IMR-90 (cell line): ENCODE measurements at regions not wholly inside any gene's neighbourhood (a gene's known extent, or its start where the extent isn't known, plus 50 kb on each side); places are given as distances from the start of the nearest gene placed in this dataset.

Source experiments
- ATAC-seq: fragments of 200-7000 bp; cut with Tn5 transposase; 2 replicates; pipeline ENCODE4 v1.9.1; 2020; ENCODE audit warnings: low read depth, mild to moderate bottlenecking, moderate library complexity
- BruUV-seq: library from RNA; stranded (reverse); fragments of 400-500 nt; replicated peaks from 2 replicates; lab custom pipeline; 2021; lab: Mats Ljungman, UMichigan
- CTCF ChIA-PET: fragments of 300-600 bp; formaldehyde crosslinking; extraction: SDS; loops from one replicate; lab custom pipeline; 2021; ENCODE audit warnings: antibody characterized with exemption; lab: Yijun Ruan, JAX
- POLR2A ChIA-PET: fragments of 300-600 bp; sonication (Branson Sonifier 250); formaldehyde crosslinking; loops from one replicate; lab custom pipeline; 2022; ENCODE audit warnings: antibody characterized with exemption; ENCODE audit not compliant: unreplicated experiment; lab: Charles Lee
- DNase-seq: peaks from one replicate; pipeline ENCODE4 v3.0.0; 2013
- H2AFZ ChIP-seq: replicated peaks from 2 replicates; pipeline ENCODE3; 2013; ENCODE audit warnings: low read length, mild to moderate bottlenecking; ENCODE audit not compliant: poor library complexity
- H2AK5ac ChIP-seq: 2 replicates; pipeline ENCODE4 v1.6.1; 2013; ENCODE audit warnings: low read depth, low read length, inconsistent platforms
- H2AK9ac ChIP-seq: replicated peaks from 2 replicates; pipeline ENCODE3; 2013; ENCODE audit warnings: mild to moderate bottlenecking, low read depth, low read length, moderate library complexity; ENCODE audit not compliant: poor library complexity
- H2BK120ac ChIP-seq: 2 replicates; pipeline ENCODE4 v1.6.1; 2013; ENCODE audit warnings: low read depth, low read length, inconsistent platforms
- H2BK15ac ChIP-seq: 3 replicates; pipeline ENCODE4 v1.6.1; 2013; ENCODE audit warnings: low read depth, low read length, inconsistent platforms
- H2BK20ac ChIP-seq: 2 replicates; pipeline ENCODE4 v1.6.1; 2013; ENCODE audit warnings: low read depth, mild to moderate bottlenecking, inconsistent platforms, low read length, moderate library complexity
- H2BK5ac ChIP-seq: 2 replicates; pipeline ENCODE4 v1.6.1; 2013; ENCODE audit warnings: mild to moderate bottlenecking, low read depth, low read length, inconsistent platforms; ENCODE audit not compliant: poor library complexity, severe bottlenecking
- H3K14ac ChIP-seq: replicated peaks from 2 replicates; pipeline ENCODE4 v1.6.1; 2013; ENCODE audit warnings: low read depth, low read length, inconsistent platforms
- H3K18ac ChIP-seq: 2 replicates; pipeline ENCODE4 v1.6.1; 2013; ENCODE audit warnings: low read depth, low read length, control low read depth
- H3K23ac ChIP-seq: 2 replicates; pipeline ENCODE4 v1.6.1; 2013; ENCODE audit warnings: low read depth, low read length, inconsistent platforms
- H3K27ac ChIP-seq: 2 replicates; pipeline ENCODE4 v1.5.1; 2013; ENCODE audit warnings: mild to moderate bottlenecking, control low read depth, low read length; ENCODE audit not compliant: insufficient read depth
- H3K27me3 ChIP-seq: 2 replicates; pipeline ENCODE4 v1.6.1; 2013; ENCODE audit warnings: low read length; ENCODE audit not compliant: control insufficient read depth, insufficient read depth
- H3K36me3 ChIP-seq: 2 replicates; pipeline ENCODE4 v1.6.1; 2013; ENCODE audit warnings: low read length, mixed read lengths; ENCODE audit not compliant: control insufficient read depth, insufficient read depth
- H3K4ac ChIP-seq: 2 replicates; pipeline ENCODE4 v1.6.1; 2013; ENCODE audit warnings: low read depth, low read length, inconsistent platforms
- H3K4me1 ChIP-seq: 2 replicates; pipeline ENCODE4 v1.6.1; 2013; ENCODE audit warnings: low read length, mixed read lengths; ENCODE audit not compliant: control insufficient read depth, insufficient read depth
- H3K4me2 ChIP-seq: 2 replicates; pipeline ENCODE4 v1.6.1; 2013; ENCODE audit warnings: low read depth, mild to moderate bottlenecking, control low read depth, low read length, moderate library complexity
- H3K4me3 ChIP-seq: 2 replicates; pipeline ENCODE4 v1.5.1; 2013; ENCODE audit warnings: low read depth, mild to moderate bottlenecking, control low read depth, low read length, moderate library complexity; ENCODE audit not compliant: insufficient read depth
- H3K56ac ChIP-seq: 2 replicates; pipeline ENCODE4 v1.6.1; 2013; ENCODE audit warnings: low read length, inconsistent platforms; ENCODE audit not compliant: insufficient read depth; ENCODE audit errors: extremely low read depth
- H3K79me1 ChIP-seq, 2 experiments: 2 replicates each; pipeline ENCODE4 v1.6.1; 2013; ENCODE audit warnings: low read length in 2 of 2, inconsistent platforms in 1 of 2, low read depth in 1 of 2
- H3K9ac ChIP-seq: 2 replicates; pipeline ENCODE4 v1.6.1; 2013; ENCODE audit warnings: low read depth, low read length, control low read depth
- H3K9me1 ChIP-seq: 2 replicates; pipeline ENCODE4 v1.6.1; 2013; ENCODE audit warnings: low read length, inconsistent platforms; ENCODE audit not compliant: insufficient read depth
- H3K9me3 ChIP-seq: 2 replicates; pipeline ENCODE4 v1.6.1; 2013; ENCODE audit warnings: low read length; ENCODE audit not compliant: control insufficient read depth, insufficient read depth
- H4K20me1 ChIP-seq: 2 replicates; pipeline ENCODE4 v1.6.1; 2013; ENCODE audit warnings: low read length, inconsistent platforms; ENCODE audit not compliant: insufficient read depth
- H4K5ac ChIP-seq: 2 replicates; pipeline ENCODE4 v1.6.1; 2013; ENCODE audit warnings: mild to moderate bottlenecking, low read depth, low read length, control low read depth
- H4K8ac ChIP-seq, 2 experiments: 2 replicates each; pipeline ENCODE4 v1.6.1; 2013; ENCODE audit warnings: low read depth in 2 of 2, low read length in 2 of 2, control low read depth in 1 of 2, inconsistent platforms in 1 of 2
- H4K91ac ChIP-seq: 2 replicates; pipeline ENCODE4 v1.6.1; 2013; ENCODE audit warnings: low read depth, low read length, inconsistent platforms; ENCODE audit not compliant: insufficient read depth
- BHLHE40 ChIP-seq: fragments of 150-350 bp; IDR thresholded peaks from 2 replicates; pipeline ENCODE4 v1.6.1; 2016; ENCODE audit warnings: mild to moderate bottlenecking, low read depth, low read length
- CEBPB ChIP-seq: IDR thresholded peaks from 2 replicates; pipeline ENCODE4 v1.6.1; 2012; ENCODE audit warnings: low read depth, low read length, improper control_type of control experiment
- CHD1 ChIP-seq: IDR thresholded peaks from 2 replicates; pipeline ENCODE4 v1.6.1; 2012; ENCODE audit warnings: low read depth, low read length, improper control_type of control experiment
- FOS ChIP-seq: fragments of 150-350 bp; IDR thresholded peaks from 2 replicates; pipeline ENCODE4 v1.6.1; 2016; ENCODE audit warnings: low read depth, low read length
- MAFK ChIP-seq: IDR thresholded peaks from 2 replicates; pipeline ENCODE4 v1.6.1; 2012; ENCODE audit warnings: low read depth, low read length, improper control_type of control experiment
- MAZ ChIP-seq: IDR thresholded peaks from 2 replicates; pipeline ENCODE4 v1.6.1; 2012; ENCODE audit warnings: low read depth, mild to moderate bottlenecking, low read length, improper control_type of control experiment, moderate library complexity, borderline replicate concordance
- MXI1 ChIP-seq: IDR thresholded peaks from 2 replicates; pipeline ENCODE4 v1.6.1; 2012; ENCODE audit warnings: low read depth, mild to moderate bottlenecking, low read length, moderate library complexity, borderline replicate concordance
- NFE2L2 ChIP-seq: fragments of 150-350 bp; IDR thresholded peaks from 2 replicates; pipeline ENCODE4 v1.6.1; 2016; ENCODE audit warnings: low read depth, mild to moderate bottlenecking, low read length
- POLR2A ChIP-seq: IDR thresholded peaks from 2 replicates; pipeline ENCODE4 v1.6.1; 2012; ENCODE audit warnings: mild to moderate bottlenecking, low read depth, low read length
- RAD21 ChIP-seq: IDR thresholded peaks from 2 replicates; pipeline ENCODE4 v1.6.1; 2012; ENCODE audit warnings: low read length, improper control_type of control experiment
- RCOR1 ChIP-seq: IDR thresholded peaks from 2 replicates; pipeline ENCODE4 v1.6.1; 2012; ENCODE audit warnings: mild to moderate bottlenecking, low read length, improper control_type of control experiment; ENCODE audit not compliant: insufficient replicate concordance
- RFX5 ChIP-seq: IDR thresholded peaks from 2 replicates; pipeline ENCODE4 v1.8.0; 2012; ENCODE audit warnings: low read depth, mild to moderate bottlenecking, low read length, moderate library complexity
- SMC3 ChIP-seq: fragments of 150-350 bp; IDR thresholded peaks from 2 replicates; pipeline ENCODE4 v1.6.1; 2016; ENCODE audit warnings: low read depth, mild to moderate bottlenecking, antibody characterized with exemption, low read length, moderate library complexity
- dilution Hi-C: fragments of 300-500 bp; cut with HindIII; formaldehyde crosslinking; loops from one replicate; pipeline ENCODE4 v1.14.3; 2018; ENCODE audit warnings: low sequenced_read_pairs; ENCODE audit not compliant: unreplicated experiment
- in situ Hi-C: fragments of 300-500 bp; cut with MboI; formaldehyde crosslinking; loops from 3 replicates; pipeline ENCODE4 v1.14.3; 2019; ENCODE audit warnings: low sequenced_read_pairs, inconsistent platforms, mixed read lengths
- intact Hi-C: fragments of 100-400 bp; cut with micrococcal nuclease; formaldehyde crosslinking; loops from 2 replicates; pipeline ENCODE4 v1.10.0; 2022
- TF ChIP-seq, protein P1 (sequence below): conservative IDR thresholded peaks from 2 replicates; pipeline ENCODE4 v1.5.1; 2012; ENCODE audit warnings: mild to moderate bottlenecking, low read depth, low read length, improper control_type of control experiment
- TF ChIP-seq, protein P2 (sequence below): fragments of 150-350 bp; IDR thresholded peaks from 2 replicates; pipeline ENCODE4 v1.6.1; 2016; ENCODE audit warnings: low read depth, mild to moderate bottlenecking, low read length, moderate library complexity, borderline replicate concordance
- TF ChIP-seq, protein P3 (sequence below): fragments of 150-350 bp; IDR thresholded peaks from 2 replicates; pipeline ENCODE4 v1.6.1; 2017; ENCODE audit warnings: mild to moderate bottlenecking, antibody characterized with exemption, low read length, low read depth

DNA sequence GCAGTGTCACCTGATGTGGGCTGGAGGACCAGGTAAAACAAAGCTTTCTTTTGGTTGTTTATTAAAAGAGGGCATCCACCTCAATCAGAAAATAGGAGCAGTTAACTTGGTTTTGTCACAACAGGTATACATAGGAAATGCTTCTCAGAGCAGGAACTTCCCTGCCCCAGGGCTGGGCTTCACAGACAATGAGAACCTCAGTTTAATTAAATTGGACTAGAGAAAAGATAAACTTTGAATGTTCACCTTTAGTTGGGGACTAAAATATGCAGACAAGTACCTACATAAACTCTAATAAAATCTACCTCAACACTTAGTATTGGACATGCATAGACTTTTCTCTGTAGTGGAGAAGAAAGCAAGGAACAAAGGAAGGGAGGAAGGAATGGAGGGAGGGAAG is 392.0 kb downstream of the ENC1 start:
- H3K79me1 ChIP-seq, result no peaks in the 10 kb centered on the region
- no peaks in the 10 kb centered on the region for H3K36me3 ChIP-seq
- no peak overlapping the region for H4K8ac ChIP-seq
- H2AFZ ChIP-seq, result no peak overlapping the region
- no peak overlapping the region for H3K56ac ChIP-seq
- H4K5ac ChIP-seq, result no peak overlapping the region
- DNase-seq (no peak), ATAC-seq (no peak)
- intact Hi-C loops, result no loop called here
- H2BK5ac ChIP-seq, result no peak overlapping the region
- no peak overlapping the region for H3K18ac ChIP-seq
- H3K9ac ChIP-seq, result no peak overlapping the region
- no peak overlapping the region for H4K91ac ChIP-seq
- no peaks in the 10 kb centered on the region for H3K27me3 ChIP-seq
- H3K14ac ChIP-seq, result no peak overlapping the region
- no peak overlapping the region for H3K27ac ChIP-seq
- no peaks in the 10 kb centered on the region for H3K9me3 ChIP-seq
- CTCF ChIA-PET, result no interaction called here
- H2AK9ac ChIP-seq, result no peak overlapping the region
- H3K9me1 ChIP-seq, result peaks cover 14% of the 10 kb centered on the region
- no peak overlapping the region; the same call in 1 of the 2 replicates for H3K4ac ChIP-seq
- POLR2A ChIA-PET, result no interaction called here
- H3K4me2 ChIP-seq, result no peak overlapping the region
- H2AK5ac ChIP-seq, result no peak overlapping the region
- dilution Hi-C loops, result no loop called here
- TF ChIP-seq RFX5, result no peak
- TF ChIP-seq FOS, result no peak
- no peak for TF ChIP-seq SMC3
- TF ChIP-seq, protein P1, sequence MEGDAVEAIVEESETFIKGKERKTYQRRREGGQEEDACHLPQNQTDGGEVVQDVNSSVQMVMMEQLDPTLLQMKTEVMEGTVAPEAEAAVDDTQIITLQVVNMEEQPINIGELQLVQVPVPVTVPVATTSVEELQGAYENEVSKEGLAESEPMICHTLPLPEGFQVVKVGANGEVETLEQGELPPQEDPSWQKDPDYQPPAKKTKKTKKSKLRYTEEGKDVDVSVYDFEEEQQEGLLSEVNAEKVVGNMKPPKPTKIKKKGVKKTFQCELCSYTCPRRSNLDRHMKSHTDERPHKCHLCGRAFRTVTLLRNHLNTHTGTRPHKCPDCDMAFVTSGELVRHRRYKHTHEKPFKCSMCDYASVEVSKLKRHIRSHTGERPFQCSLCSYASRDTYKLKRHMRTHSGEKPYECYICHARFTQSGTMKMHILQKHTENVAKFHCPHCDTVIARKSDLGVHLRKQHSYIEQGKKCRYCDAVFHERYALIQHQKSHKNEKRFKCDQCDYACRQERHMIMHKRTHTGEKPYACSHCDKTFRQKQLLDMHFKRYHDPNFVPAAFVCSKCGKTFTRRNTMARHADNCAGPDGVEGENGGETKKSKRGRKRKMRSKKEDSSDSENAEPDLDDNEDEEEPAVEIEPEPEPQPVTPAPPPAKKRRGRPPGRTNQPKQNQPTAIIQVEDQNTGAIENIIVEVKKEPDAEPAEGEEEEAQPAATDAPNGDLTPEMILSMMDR, result no peak
- no peak for TF ChIP-seq MAFK
- TF ChIP-seq RCOR1, result no peak
- no peak for TF ChIP-seq RAD21
- no peak for TF ChIP-seq BHLHE40
- TF ChIP-seq, protein P2, sequence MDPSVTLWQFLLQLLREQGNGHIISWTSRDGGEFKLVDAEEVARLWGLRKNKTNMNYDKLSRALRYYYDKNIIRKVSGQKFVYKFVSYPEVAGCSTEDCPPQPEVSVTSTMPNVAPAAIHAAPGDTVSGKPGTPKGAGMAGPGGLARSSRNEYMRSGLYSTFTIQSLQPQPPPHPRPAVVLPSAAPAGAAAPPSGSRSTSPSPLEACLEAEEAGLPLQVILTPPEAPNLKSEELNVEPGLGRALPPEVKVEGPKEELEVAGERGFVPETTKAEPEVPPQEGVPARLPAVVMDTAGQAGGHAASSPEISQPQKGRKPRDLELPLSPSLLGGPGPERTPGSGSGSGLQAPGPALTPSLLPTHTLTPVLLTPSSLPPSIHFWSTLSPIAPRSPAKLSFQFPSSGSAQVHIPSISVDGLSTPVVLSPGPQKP, result no peak
- TF ChIP-seq MAZ, result no peak
- TF ChIP-seq, protein P3, sequence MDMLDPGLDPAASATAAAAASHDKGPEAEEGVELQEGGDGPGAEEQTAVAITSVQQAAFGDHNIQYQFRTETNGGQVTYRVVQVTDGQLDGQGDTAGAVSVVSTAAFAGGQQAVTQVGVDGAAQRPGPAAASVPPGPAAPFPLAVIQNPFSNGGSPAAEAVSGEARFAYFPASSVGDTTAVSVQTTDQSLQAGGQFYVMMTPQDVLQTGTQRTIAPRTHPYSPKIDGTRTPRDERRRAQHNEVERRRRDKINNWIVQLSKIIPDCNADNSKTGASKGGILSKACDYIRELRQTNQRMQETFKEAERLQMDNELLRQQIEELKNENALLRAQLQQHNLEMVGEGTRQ, result no peak
- TF ChIP-seq NFE2L2, result no peak
- TF ChIP-seq POLR2A, result no peak
- TF ChIP-seq MXI1, result no peak
- TF ChIP-seq CEBPB, result no peak
- TF ChIP-seq CHD1, result no peak
- BruUV-seq, result no TSS peak
- H3K23ac ChIP-seq, result no peak overlapping the region
- no peak overlapping the region for H2BK120ac ChIP-seq
- no peak overlapping the region for H3K4me3 ChIP-seq
- H2BK20ac ChIP-seq, result no peak overlapping the region
- in situ Hi-C loops, result no loop called here
- no peaks in the 10 kb centered on the region for H4K20me1 ChIP-seq
- no peak overlapping the region for H2BK15ac ChIP-seq
- H3K4me1 ChIP-seq, result peaks cover 6% of the 10 kb centered on the region
